SU-DHL-6 (cell line): ENCODE measurements at regions not wholly inside any gene's neighbourhood (a gene's known extent, or its start where the extent isn't known, plus 50 kb on each side); places are given as distances from the start of the nearest gene placed in this dataset.

Experiments used
- H2AFZ ChIP-seq: fragments of 200-600 bp; sonication (generic); 2 replicates; pipeline ENCODE4 v1.6.1; 2014; ENCODE audit warnings: low read depth, mild to moderate bottlenecking, moderate library complexity, mixed read lengths, antibody characterized with exemption, low read length; ENCODE audit not compliant: severe bottlenecking
- H3F3A ChIP-seq: fragments of 200-600 bp; shearing (Covaris generic); 2 replicates; pipeline ENCODE4 v1.6.0; 2016; ENCODE audit warnings: antibody characterized with exemption, mild to moderate bottlenecking; ENCODE audit not compliant: insufficient read depth
- H3K27ac ChIP-seq: fragments of 200-600 bp; sonication (generic); 2 replicates; pipeline ENCODE4 v1.5.1; 2016; ENCODE audit warnings: low read depth, mild to moderate bottlenecking, low read length, moderate library complexity, mixed read lengths
- H3K27me3 ChIP-seq: fragments of 200-600 bp; sonication (generic), shearing (Covaris generic); 2 replicates; pipeline ENCODE4 v1.6.0; 2014; ENCODE audit warnings: mild to moderate bottlenecking, low read length
- H3K36me3 ChIP-seq: fragments of 200-600 bp; sonication (generic); 2 replicates; pipeline ENCODE4 v1.6.1; 2014; ENCODE audit warnings: mild to moderate bottlenecking, low read length, mixed read lengths
- H3K4me2 ChIP-seq: fragments of 300-600, 200-600 bp; shearing (Covaris generic), sonication (generic); 2 replicates; pipeline ENCODE4 v1.6.0; 2014; ENCODE audit warnings: low read length, low read depth, mild to moderate bottlenecking; ENCODE audit not compliant: poor library complexity, severe bottlenecking
- H3K4me3 ChIP-seq: fragments of 200-600 bp; sonication (generic); 2 replicates; pipeline ENCODE4 v1.5.1; 2014; ENCODE audit warnings: antibody characterized with exemption, low read length, mild to moderate bottlenecking, mixed read lengths; ENCODE audit not compliant: insufficient read depth, poor library complexity, severe bottlenecking
- H3K79me2 ChIP-seq: fragments of 200-600 bp; sonication (generic); 2 replicates; pipeline ENCODE4 v1.6.1; 2014; ENCODE audit warnings: mild to moderate bottlenecking, low read length, moderate library complexity; ENCODE audit not compliant: insufficient read depth
- H3K9ac ChIP-seq: fragments of 200-600 bp; sonication (generic); 2 replicates; pipeline ENCODE4 v1.7.0; 2014; ENCODE audit warnings: mild to moderate bottlenecking, low read length
- H3K9me2 ChIP-seq: fragments of 200-600 bp; sonication (generic); replicated peaks from 2 replicates; pipeline ENCODE4 v1.6.1; 2014; ENCODE audit warnings: low read length; ENCODE audit not compliant: insufficient read depth
- H3K9me3 ChIP-seq: fragments of 200-600 bp; sonication (generic); 2 replicates; pipeline ENCODE4 v1.6.1; 2014; ENCODE audit warnings: low read length, mixed read lengths; ENCODE audit not compliant: insufficient read depth
- H4K20me1 ChIP-seq: fragments of 200-600 bp; sonication (generic); 2 replicates; pipeline ENCODE4 v1.6.1; 2014; ENCODE audit warnings: low read depth, mild to moderate bottlenecking, antibody characterized with exemption, low read length, moderate library complexity, mixed read lengths
- CTCF ChIP-seq: fragments of 200-600 bp; sonication (generic); IDR thresholded peaks from one replicate; pipeline ENCODE4 v1.5.1; 2017; ENCODE audit warnings: antibody characterized with exemption, mild to moderate bottlenecking, low read length, moderate library complexity; ENCODE audit not compliant: insufficient read depth, poor library complexity, severe bottlenecking
- EZH2phosphoT487 ChIP-seq: fragments of 200-600 bp; sonication (generic), shearing (Covaris generic); conservative IDR thresholded peaks from 2 replicates; pipeline ENCODE4 v1.6.1; 2018; ENCODE audit warnings: mild to moderate bottlenecking, antibody characterized with exemption, low read length, moderate library complexity, mixed read lengths

DNA sequence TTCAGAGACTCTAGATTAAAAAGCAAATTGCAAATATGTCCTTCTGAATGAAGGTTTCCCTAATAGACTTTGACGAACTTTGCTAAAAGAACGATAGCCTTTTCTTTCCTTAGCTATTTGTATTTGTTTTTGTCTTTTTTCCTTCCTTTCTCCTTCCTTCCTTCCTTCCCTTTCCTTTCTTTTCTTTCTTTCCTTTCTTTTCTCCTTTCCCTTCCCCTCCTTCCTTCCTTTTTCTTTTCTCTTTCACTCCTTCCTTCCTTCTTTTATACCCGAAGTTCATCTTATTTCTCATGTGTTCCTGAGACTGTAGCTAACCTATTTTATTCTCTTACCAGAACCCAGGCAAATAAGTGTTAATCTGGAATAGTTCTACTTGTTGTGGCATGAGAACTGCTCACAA is 381.2 kb upstream of the RUNX1 start:
- no peak overlapping the region for H3K27ac ChIP-seq

DNA sequence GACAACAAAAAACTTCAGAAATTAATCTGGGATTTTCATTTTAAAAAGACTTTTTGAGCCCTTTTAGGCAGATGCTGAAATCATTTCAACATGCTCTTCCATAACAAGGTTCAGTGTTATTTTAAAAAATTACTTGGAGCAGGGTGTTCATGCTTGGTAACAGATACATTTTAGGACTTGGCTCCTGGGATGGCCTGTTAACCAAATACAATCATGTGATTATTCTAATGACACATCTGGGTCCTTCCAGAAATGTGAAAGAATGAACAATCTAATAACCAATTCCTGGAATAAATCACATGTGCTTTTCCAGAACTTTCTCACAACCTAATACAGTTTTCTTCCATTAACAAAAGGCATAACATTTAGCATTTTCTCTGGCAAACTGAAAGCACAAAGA is 379.8 kb upstream of the RUNX1 start:
- Histone ChIP-seq H2AFZ (no peak overlapping the region), H3K27ac (no peak overlapping the region), H3F3A (no peaks in the 10 kb centered on the region), H3K79me2 (no peaks in the 10 kb centered on the region), H4K20me1 (no peaks in the 10 kb centered on the region), H3K4me3 (no peak overlapping the region), H3K9me2 (no peaks in the 10 kb centered on the region), H3K9me3 (0 out of 2 replicates have a peak, but pooled peaks cover 6% of the 10 kb centered on the region), H3K36me3 (no peaks in the 10 kb centered on the region), H3K9ac (no peak overlapping the region), H3K4me2 (no peak overlapping the region), H3K27me3 (no peaks in the 10 kb centered on the region)
- no peak for TF ChIP-seq CTCF
- no peak for TF ChIP-seq EZH2phosphoT487

More for the DNA sequence above, 381.2 kb upstream of the RUNX1 start:
- H3K4me2 ChIP-seq, result no peak overlapping the region
- no peak overlapping the region for H3K9ac ChIP-seq
- H3K9me2 ChIP-seq, result no peaks in the 10 kb centered on the region
- no peaks in the 10 kb centered on the region for H3K79me2 ChIP-seq
- no peaks in the 10 kb centered on the region for H3F3A ChIP-seq
- no peak for TF ChIP-seq CTCF
- TF ChIP-seq EZH2phosphoT487, result no peak
- H3K4me3 ChIP-seq, result no peak overlapping the region
- 0 out of 2 replicates have a peak, but pooled peaks cover 6% of the 10 kb centered on the region for H3K9me3 ChIP-seq
- H2AFZ ChIP-seq, result no peak overlapping the region
- no peaks in the 10 kb centered on the region for H3K36me3 ChIP-seq
- H3K27me3 ChIP-seq, result no peaks in the 10 kb centered on the region
- no peaks in the 10 kb centered on the region for H4K20me1 ChIP-seq

DNA sequence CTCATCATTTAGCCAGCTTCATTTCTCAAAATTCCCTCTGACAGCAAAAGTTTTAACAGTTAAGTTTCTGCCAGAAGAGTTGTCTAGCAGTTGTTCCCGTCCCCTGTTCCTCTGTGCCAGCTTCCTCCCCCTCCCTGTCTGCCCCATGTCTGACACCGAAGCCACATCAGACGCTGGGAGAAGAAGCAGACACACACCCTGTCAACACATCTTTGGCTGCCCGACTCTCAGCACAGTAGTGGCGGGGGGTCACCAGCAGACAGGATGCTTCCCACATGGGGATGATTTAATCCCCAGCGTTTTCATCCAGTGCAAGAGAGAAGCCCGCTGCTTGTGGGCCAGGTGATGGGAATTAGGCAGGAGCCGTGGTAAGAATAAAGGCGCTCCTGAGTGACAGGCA is 379.4 kb upstream of the RUNX1 start:
- Histone ChIP-seq H4K20me1 (no peaks in the 10 kb centered on the region), H3K9ac (no peak overlapping the region), H2AFZ (no peak overlapping the region), H3K9me2 (no peaks in the 10 kb centered on the region), H3K4me2 (no peak overlapping the region), H3F3A (no peaks in the 10 kb centered on the region), H3K9me3 (0 out of 2 replicates have a peak, but pooled peaks cover 6% of the 10 kb centered on the region), H3K27ac (no peak overlapping the region), H3K36me3 (no peaks in the 10 kb centered on the region), H3K27me3 (no peaks in the 10 kb centered on the region), H3K4me3 (no peak overlapping the region), H3K79me2 (no peaks in the 10 kb centered on the region)
- TF ChIP-seq CTCF, result no peak
- no peak for TF ChIP-seq EZH2phosphoT487
